NAMALWA (cell line): ENCODE measurements at regions not wholly inside any gene's neighbourhood (a gene's known extent, or its start where the extent isn't known, plus 50 kb on each side); places are given as distances from the start of the nearest gene placed in this dataset.

Experiments
- DNase-seq: peaks from one replicate; pipeline ENCODE4 v3.0.0-alpha.2; 2015; ENCODE audit warnings: low spot score

DNA sequence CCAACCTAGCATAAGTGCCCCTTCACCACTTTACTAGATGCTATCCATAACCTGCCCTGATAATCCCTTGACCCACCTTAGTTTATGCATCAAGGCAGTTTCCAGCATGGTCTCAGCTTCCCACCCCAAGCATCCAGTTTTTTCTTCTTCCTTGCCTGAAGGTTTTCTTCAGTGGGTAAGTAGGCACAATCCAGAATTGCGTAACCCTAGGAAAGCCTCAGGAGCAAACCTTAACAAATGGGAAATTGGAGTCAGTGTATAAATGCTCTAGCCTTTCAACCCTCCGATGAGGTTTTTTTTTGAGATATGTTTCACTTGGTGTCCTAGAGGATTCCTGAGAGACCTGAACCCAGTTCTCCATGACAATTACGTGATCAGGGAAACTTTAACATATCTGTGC, 614.0 kb upstream of the BOD1L1 start:
- no peak for DNase-seq

DNA sequence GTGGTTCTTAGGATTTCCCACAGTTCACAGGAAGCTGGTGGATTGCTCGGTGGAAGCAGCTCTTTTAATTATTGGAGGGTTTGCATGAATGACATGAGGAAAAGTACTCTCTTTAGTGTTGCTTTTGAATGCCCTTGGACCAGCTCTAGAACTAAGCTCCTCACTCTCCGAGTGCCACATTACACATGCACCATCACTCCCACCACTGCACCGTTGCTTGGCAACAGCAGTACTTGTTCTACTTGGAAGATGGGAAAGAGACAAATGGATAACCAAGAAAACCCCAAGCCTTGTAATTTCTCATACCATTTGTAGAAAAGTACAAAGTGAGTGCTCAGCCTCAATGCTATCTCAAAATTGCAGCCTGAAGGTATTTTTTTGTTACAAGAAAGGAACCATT, 620.2 kb upstream of the BOD1L1 start:
- no peak for DNase-seq

DNA sequence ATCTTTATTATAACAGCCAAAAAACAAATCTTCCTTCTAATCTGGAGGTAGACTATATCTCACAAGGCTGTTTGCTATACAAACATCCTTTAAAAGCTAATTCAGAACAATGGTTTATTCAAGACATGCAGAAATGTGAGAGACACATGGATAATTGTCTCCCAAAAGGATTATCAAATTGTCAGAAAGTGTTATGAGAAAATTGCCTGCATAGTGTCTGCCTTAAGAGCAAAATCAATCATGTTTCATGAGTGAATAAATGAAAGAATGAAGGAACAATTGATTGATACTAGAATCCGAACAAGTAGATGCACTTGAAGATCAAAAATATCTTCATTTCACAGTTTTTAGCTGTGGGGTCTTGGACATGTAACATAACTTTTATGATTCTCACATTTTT, 621.7 kb upstream of the BOD1L1 start:
- DNase-seq, result no peak

DNA sequence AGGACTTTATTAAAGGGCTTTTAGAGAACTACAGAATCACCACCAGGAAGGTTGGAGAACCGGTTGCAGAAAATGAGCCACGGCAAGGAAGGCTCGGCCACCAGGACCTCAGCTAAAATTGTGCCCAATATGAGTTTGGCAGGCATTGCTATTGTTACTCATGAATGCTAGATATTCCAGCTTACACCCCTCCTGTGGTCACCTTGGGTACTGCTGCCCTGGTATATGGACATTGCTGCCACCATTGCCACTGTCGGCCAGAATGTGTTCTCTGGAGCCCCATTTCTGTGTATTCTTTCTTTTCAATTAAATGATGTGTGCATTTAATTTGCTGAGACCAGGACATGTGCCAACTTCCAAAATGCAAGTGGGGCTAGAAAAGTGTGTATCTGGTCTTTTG, 626.7 kb upstream of the BOD1L1 start:
- peak; percentile 39 for DNase-seq

DNA sequence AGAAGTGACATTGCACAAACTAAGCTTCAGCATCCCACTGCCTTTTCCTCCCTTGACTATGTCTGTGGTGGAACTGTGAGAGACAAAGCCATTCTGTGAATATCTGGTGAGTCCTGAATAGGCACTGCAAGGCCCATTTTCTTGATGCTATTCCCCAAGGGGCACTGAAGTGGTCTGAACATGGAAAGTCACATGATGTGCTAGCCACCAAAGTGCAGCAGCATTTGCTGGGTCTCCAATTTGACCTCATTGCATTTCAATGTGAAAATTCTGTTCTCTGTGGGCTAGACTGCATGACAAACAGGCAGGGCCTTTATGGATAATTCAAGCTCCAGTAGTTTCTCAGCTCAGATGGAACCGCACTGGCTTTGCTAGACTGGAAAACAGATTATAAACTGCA, 627.4 kb upstream of the BOD1L1 start:
- no peak for DNase-seq

DNA sequence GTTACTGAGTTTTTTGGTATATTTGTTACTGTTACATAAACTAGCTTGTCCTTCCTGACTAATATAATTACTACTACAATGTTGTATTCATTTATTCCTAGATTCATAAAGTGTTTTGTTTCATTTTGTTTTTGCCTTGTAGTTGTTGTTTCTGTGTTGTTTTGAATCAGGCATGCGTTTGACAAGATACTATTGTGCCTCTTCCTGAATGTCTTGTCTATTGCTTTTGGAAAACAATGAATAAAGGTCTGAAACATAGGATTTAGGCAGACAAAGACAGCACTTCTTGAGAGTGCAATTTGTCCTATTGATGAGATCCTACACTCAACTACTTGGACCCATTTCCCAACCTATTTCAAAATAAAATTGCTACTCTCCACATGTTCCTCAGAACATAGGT, 630.4 kb upstream of the BOD1L1 start:
- no peak for DNase-seq

DNA sequence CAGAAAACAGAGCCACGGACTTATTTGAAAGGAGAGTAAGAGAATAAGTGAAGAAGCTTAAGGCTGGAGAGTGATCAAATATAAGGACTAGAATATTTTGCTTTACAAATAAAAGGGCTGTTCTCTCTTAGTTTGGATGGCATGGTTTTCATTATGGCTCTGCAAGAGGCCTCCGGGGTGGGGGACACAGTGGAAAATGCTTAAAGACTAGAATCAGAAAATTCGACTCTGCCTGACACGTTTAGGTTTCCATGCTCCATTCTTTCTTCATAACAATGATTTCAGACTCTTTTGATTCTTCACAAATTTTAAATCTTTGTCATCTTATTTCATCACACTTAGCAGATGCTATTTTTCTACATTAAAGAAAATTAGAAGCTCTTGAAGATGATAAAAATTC, 632.4 kb upstream of the BOD1L1 start:
- DNase-seq, result no peak

DNA sequence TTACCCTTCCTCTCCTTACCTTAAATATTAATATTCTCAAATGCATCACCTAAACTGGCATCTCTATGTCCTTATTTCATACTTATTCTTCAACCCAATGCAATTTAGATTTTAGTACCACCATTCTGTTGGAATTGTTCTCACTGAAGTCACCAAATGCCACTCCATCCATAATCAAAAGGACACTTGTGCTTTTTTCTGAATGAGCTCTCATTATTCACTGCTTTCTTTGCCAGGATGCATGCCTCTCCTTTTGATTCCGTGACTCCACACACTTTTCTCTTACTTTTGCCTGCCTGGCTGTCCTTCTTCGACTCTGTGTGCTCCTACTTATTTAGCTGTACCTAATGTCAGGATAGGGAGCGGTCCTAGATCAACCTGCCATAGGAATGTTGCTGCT, 633.1 kb upstream of the BOD1L1 start:
- DNase-seq, result no peak

DNA sequence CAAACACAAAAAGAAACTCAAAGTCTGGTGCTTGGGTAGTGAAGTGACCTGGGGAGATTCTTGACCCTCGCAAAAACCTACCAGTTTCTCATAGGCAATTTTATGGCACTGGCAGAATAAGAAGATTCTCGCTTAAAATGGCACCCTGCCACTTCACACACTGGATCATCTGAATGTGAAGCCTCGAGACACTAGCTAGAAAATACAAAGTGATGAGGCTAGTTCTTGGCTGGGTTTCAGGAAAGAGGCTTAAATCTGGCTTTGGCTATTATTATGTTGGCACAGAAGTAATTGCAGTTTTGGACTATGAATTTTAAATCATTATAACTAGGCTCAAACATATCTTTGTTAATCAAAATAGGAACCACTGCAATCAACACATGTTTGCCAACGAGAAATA, 634.7 kb upstream of the BOD1L1 start:
- no peak for DNase-seq

DNA sequence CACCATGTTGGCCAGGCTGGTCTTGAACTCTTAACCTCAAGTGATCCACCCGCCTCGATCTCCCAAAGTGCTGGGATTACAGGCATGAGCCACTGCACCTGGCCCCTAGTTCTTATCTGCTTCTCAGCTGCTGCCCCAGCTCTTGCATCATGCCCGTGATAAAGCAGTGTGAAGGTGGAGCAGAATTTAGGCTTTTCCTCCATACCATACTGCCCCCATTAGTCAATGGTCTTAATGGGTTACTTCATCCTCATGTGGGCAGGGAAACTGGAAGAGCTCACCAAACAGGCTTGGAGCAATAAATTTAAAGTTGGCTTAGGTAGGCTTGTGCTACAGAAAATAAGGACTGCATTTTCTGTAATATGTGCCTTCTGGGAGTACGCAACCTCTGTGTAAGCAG, 636.9 kb upstream of the BOD1L1 start:
- DNase-seq, result no peak

DNA sequence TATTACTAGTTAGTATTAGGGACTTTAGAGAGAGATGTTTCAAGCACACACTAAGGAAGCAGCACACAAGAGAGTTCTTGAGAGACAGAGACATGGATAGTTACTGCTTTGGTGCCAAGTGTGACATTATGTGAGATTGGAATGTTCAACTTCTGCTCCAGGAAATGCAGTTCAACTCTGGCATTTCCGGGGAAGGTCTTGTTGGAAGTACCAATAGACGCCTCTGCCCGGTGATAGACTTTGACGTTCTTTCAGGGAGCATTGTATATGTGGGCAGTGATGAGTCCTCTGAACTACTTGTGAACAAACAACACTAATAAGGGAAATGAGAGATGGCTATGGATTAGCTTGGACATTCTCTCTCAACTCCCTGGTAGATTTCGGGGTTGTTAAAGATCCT, 638.1 kb upstream of the BOD1L1 start:
- DNase-seq, result no peak

DNA sequence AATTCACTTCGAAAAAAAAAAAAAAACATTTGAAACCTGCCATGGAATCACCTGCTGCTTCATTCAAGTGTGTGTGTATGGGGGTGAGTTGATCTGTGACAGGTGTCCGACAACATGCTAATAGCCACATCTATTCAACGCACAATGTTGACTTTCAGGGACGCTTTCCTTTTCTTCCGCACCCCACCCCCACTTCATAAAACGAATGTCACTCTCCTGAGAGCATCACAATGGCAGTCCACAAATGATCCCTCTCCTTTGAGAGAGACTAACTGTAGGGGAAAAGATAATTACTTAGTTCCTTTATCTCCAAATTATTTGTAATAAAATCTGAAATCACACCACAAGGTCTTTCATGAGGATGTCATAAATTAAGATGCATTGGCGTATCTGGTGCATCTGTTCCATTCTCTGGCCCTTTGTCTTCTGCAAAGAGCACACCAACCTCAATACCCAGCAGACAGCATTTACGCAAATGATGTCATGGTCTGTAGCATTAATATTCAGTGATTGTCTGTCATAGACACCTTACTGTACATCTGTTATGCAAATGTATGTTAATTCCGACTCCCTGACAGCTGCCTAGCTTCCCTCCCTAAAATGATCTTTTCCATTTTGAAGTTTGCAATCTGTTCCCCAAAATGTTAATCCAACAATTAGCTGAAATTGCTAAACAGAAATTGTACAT, 640.0 kb upstream of the BOD1L1 start:
- no peak for DNase-seq

DNA sequence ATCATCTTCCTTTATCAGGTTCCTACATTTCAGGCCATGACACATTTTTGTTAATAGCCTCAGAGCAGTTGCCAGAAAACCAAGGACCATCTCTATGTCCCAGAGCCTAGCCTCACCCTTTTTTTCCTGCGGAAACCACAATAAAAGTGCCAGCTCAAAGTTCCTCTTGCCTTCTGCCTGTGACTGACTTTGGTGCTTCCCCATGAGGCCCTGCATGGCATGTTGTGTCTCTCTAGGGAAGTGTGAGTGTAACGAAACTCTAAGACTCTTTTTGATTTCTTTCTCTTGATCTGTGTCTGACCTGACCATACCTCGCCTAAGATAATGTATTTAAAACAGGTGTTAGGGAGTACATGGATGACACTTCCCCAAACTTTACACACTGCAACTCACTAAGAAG, 642.3 kb upstream of the BOD1L1 start:
- DNase-seq, result no peak

DNA sequence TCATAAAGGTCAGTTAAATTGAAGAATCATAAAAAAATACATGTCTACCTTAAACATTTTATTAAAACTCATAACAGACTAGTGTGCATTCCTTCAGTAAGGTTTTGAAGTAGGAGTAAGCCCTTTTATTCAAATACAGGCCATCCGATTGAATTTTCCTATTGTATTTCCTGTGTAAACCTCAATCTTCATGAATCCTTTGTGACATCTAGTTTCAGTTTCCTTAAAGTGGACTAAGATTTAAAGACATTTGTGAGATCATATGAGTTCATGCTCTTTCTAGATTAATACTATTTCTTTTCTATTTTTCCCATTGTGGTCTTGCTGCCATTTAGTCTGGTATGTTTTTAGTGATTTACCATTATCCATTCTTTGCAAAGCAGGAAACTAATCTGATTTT, 644.7 kb upstream of the BOD1L1 start:
- no peak for DNase-seq

DNA sequence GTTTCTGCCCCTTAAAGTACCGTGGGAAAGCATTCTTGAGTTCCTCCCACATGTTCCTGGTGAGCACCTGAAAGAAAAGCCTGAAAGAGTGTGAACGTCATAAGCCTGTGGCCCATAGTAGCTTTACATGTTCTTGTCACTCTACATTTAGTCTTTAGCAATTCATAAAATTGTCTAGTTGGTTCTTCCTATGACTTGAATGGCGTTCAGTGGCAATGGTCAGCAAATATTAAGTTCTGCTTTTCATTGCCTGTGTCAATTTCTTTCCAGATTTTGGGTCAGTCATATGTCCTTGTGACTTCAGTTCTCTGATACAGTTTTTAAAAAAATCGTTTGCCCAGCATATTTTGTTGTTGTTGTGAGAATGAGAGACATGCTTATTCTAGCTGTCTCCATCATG, 650.0 kb upstream of the BOD1L1 start:
- no peak for DNase-seq

DNA sequence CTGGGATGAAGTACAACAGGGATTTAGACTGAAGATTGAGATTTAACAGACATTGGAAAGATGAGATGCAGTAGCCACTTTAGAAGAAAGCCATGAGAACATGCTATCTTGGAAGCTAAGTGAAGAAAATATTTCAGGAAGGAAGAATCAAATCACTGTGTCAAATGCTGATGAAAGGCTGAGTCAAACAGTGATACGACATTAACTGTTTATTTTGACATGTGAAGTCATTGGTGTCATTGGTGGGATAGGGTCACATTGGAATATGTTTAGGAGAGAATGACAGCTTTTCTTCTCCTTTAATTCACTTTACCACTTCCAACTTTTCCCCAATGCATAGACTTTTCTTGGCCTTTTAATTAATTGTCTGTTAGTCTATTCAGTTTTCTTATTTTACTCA, 653.0 kb upstream of the BOD1L1 start:
- DNase-seq, result no peak

DNA sequence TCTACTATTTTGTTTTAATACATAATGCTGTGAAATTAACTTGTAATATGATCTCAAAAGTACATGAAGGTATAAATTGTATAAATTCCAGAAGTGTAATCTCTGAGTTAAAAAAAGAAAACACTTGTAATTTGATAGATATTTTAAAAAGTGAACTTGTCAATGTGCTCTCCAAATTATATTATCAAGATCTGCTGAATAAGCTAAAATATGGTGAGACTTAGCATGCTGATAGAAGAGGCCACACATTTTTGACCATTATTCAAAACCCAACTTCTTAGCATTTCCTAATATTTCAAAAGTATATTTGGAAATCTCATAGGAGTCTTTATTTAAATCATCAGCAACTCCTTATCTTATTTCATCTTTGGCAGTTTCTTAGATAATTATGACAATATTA, 657.1 kb upstream of the BOD1L1 start:
- no peak for DNase-seq

DNA sequence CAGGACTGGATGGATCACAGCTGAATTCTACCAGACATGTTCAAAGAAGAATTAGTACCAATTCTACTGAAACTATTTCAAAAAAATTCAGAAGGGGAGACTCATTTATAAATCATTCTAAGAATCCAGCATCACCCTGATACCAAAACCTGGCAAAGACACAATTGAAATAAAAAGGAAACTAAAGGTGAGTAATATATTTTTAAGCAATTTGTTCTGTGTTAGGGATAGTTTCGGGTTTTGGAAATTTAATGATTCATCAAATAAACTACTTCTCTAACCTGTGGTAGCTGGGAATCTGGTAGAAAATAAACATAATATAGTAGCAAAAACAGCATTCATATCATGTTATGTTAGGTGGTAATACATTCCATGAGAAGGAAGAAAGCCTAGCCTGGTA, 662.2 kb upstream of the BOD1L1 start:
- no peak for DNase-seq

DNA sequence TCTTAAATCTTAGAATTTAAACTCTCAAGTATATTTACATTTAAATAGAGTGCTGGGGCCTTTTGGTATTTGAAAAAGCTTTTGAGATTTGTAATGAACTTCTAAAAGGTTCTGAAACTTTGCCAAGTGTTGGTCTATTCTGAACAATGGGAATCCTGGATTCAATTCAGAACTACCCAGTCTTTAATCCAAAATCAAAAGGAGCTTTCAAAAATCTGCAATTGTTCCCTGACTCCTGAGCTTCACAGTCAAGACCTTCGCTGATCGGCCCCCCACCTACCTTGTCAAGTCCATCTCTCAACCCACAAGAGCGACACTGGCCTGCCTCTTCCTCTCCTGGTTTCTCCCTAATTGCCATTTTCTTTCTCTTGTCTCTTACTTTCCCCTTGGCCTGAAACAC, 666.1 kb upstream of the BOD1L1 start:
- no peak for DNase-seq

DNA sequence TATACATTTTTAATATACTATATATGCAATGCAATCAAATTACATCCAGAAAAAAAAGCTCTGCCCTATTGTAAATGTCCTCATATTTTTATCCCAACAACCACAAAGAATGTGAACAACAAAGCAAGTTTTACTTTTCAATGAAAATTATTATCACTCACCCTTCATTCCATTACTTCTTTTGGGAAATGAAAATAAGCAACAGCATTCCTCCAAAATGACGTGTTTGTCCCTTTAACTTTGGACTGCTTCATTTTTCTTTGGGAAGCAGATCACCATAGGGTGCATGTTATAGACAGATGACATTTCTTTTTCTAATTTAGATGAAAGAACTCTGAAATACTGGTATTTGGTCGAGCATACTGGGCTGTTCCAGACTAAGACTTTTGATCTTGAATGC, 667.1 kb upstream of the BOD1L1 start:
- no peak for DNase-seq

DNA sequence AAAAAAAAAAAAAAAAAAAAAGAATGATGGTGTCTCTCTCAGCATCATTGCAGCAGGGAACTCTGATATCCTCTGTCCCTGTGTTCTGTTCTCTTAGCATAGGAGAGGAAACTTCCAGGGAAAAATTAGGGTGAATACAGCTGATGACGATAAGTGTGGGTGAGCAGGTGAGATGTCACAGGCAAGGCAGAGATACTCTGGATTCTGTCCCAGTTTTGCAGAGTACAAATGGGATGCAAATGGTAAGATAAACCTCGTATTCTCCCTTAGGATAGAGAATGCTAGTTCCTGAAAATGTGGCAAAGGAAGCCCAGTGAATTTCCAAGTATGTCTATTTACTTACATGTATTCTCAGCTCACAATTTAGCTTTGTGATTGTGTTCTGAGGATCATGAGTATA, 671.6 kb upstream of the BOD1L1 start:
- DNase-seq, result no peak

DNA sequence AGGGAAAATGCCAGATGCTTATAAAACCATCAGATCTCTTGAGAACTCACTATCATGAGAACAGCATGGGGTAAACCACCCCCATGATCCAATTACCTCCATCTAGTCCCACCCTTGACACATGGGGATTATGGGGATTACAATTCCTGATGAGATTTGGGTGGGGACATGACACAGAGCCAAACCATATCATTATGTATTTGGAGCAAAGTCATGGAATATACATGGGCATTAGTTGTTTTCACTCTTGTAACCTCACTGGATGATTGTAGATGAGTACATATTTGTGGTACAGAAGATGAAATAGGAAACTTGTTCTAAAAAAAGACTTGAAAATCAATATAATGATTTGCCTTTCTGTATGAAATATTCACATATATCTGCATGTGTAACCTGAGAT, 674.5 kb upstream of the BOD1L1 start:
- DNase-seq, result no peak

DNA sequence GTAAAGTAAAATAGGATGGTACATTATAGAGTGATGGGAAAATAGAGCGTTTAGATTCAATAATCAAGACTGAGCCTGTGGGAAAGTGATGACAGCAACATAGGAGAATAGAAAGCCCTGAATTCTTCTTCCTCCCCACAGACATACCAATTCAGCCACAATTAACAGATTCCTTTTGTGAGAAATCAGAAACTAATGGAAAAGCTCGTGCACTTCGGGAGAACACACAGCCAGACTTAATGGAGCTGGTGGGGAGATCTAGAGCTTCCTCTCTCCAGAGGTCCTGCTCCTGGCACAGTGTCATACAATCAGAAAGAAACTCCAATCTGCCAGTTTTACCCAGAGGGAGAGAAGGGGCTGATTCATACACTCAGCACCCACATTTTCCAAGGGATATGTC, 676.3 kb upstream of the BOD1L1 start:
- no peak for DNase-seq

DNA sequence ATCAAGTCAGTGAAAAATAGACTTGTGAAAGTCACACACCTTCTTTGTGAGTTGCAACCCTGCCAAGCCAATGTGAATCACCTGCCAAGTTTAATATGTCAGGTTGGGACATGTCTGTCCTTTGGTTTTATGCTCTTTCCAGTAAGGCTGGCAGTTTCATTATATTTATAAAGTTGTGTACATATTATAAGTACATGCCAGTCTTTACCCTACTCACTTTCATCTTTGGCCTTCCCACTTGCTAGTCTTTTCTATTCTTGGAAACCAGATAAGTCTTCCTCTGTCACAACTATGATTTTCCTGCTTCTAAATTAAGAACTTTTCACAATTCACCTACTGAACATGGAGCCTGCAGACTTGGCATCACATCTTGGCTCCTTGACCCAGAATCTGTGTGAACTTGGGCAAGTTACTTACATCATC, 680.7 kb upstream of the BOD1L1 start:
- DNase-seq, result no peak

DNA sequence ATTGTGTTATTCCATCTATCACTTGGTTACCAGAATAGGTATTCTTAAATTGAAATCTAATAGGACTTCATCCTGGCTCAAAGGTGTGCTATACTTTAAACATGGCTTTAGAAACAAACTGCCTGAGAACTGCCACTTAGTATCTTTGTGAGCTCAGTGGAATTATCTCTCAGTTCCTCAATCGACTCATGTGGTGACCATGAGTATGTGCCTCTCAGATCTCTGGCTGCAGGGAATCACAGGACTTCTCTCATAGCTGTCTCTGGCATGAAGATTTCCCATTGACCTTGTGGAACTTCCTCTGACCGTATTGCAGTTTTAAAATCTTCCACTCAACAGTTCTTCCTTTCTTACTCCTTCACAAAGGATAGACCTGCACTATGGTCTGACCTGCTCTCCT, 681.9 kb upstream of the BOD1L1 start:
- DNase-seq, result no peak
